GM23338 (cell line): ENCODE measurements at regions not wholly inside any gene's neighbourhood (a gene's known extent, or its start where the extent isn't known, plus 50 kb on each side); places are given as distances from the start of the nearest gene placed in this dataset.

Experiments used
- ATAC-seq: fragments of 200-7000 bp; cut with Tn5 transposase; 3 replicates; pipeline ENCODE4 v1.9.1; 2020
- DNase-seq: peaks from one replicate; pipeline ENCODE4 v3.0.0-alpha.2; 2015; ENCODE audit warnings: low spot score
- H2AFZ ChIP-seq: fragments of 200-600 bp; sonication (generic); 2 replicates; pipeline ENCODE4 v1.8.0; 2016; ENCODE audit warnings: antibody characterized with exemption, mild to moderate bottlenecking, moderate library complexity
- H3F3A ChIP-seq: fragments of 200-600 bp; sonication (generic); replicated peaks from 2 replicates; pipeline ENCODE4 v1.8.0; 2017; ENCODE audit warnings: antibody characterized with exemption, mixed run types, low read depth
- H3K27ac ChIP-seq: fragments of 200-600 bp; sonication (generic); 2 replicates; pipeline ENCODE4 v1.6.1; 2016; ENCODE audit warnings: low read depth
- H3K27me3 ChIP-seq: fragments of 200-600 bp; sonication (generic); 2 replicates; pipeline ENCODE4 v1.8.0; 2016; ENCODE audit warnings: mild to moderate bottlenecking, mixed run types, moderate library complexity; ENCODE audit not compliant: insufficient read depth
- H3K36me3 ChIP-seq: fragments of 200-600 bp; sonication (generic); 2 replicates; pipeline ENCODE4 v1.8.0; 2016; ENCODE audit warnings: mild to moderate bottlenecking; ENCODE audit not compliant: insufficient read depth
- H3K4me1 ChIP-seq: fragments of 200-600 bp; sonication (generic); 2 replicates; pipeline ENCODE4 v1.8.0; 2016; ENCODE audit warnings: mild to moderate bottlenecking, moderate library complexity; ENCODE audit not compliant: insufficient read depth
- H3K4me2 ChIP-seq: fragments of 200-600 bp; sonication (generic); 2 replicates; pipeline ENCODE4 v1.7.1; 2017; ENCODE audit warnings: mixed run types
- H3K4me3 ChIP-seq: fragments of 200-600 bp; sonication (generic); 2 replicates; pipeline ENCODE4 v1.6.1; 2016; ENCODE audit warnings: mixed run types
- H3K79me2 ChIP-seq: fragments of 200-600 bp; sonication (generic); replicated peaks from 2 replicates; pipeline ENCODE4 v1.8.0; 2017; ENCODE audit warnings: mild to moderate bottlenecking; ENCODE audit not compliant: insufficient read depth
- H3K9me2 ChIP-seq: fragments of 200-600 bp; sonication (generic); 2 replicates; pipeline ENCODE4 v1.8.0; 2017; ENCODE audit not compliant: insufficient read depth
- H4K20me1 ChIP-seq: fragments of 200-600 bp; sonication (generic); replicated peaks from 2 replicates; pipeline ENCODE4 v1.8.0; 2017; ENCODE audit warnings: mild to moderate bottlenecking; ENCODE audit not compliant: insufficient read depth
- H3K27ac Mint-ChIP-seq: 2 replicates; pipeline ENCODE4 v1.8.0; 2020; ENCODE audit warnings: inconsistent platforms, mild to moderate bottlenecking, moderate library complexity, mixed read lengths
- H3K27me3 Mint-ChIP-seq: 3 replicates; pipeline ENCODE4 v1.8.0; 2022; ENCODE audit warnings: low read depth, mild to moderate bottlenecking, moderate library complexity, mixed read lengths, inconsistent platforms; ENCODE audit not compliant: insufficient read depth, poor library complexity
- H3K36me3 Mint-ChIP-seq: 3 replicates; pipeline ENCODE4 v1.8.0; 2021; ENCODE audit warnings: low read depth, mild to moderate bottlenecking, inconsistent platforms, moderate library complexity, mixed read lengths
- H3K4me1 Mint-ChIP-seq: 3 replicates; pipeline ENCODE4 v1.8.0; 2020; ENCODE audit warnings: mild to moderate bottlenecking, inconsistent platforms, mixed read lengths
- H3K4me3 Mint-ChIP-seq: 3 replicates; pipeline ENCODE4 v1.8.0; 2021; ENCODE audit warnings: moderate library complexity, mild to moderate bottlenecking, inconsistent platforms, mixed read lengths
- H3K9me3 Mint-ChIP-seq: 3 replicates; pipeline ENCODE4 v1.8.0; 2020; ENCODE audit warnings: moderate library complexity, mild to moderate bottlenecking, inconsistent platforms, mixed read lengths
- CREB1 ChIP-seq: fragments of 250-450 bp; sonication (Bioruptor Pico); IDR thresholded peaks from 2 replicates; pipeline ENCODE4 v1.5.0; 2020; ENCODE audit warnings: low read depth, mild to moderate bottlenecking, moderate library complexity
- EZH2 ChIP-seq: fragments of 200-600 bp; sonication (generic); IDR thresholded peaks from one replicate; pipeline ENCODE4 v1.8.0; 2017; ENCODE audit warnings: antibody characterized with exemption, mild to moderate bottlenecking, low read depth; ENCODE audit not compliant: unreplicated experiment
- EZH2phosphoT487 ChIP-seq: fragments of 200-600 bp; sonication (generic); IDR thresholded peaks from one replicate; pipeline ENCODE4 v1.8.1; 2018; ENCODE audit warnings: antibody characterized with exemption; ENCODE audit not compliant: unreplicated experiment
- POLR2AphosphoS5 ChIP-seq: IDR thresholded peaks from 2 replicates; pipeline ENCODE4 v1.6.1; 2016; ENCODE audit warnings: antibody characterized with exemption, low read depth
- STAT1 ChIP-seq: IDR thresholded peaks from one replicate; pipeline ENCODE4 v1.6.1; 2016; ENCODE audit warnings: antibody characterized with exemption; ENCODE audit not compliant: unreplicated experiment
- ZNF114 ChIP-seq: fragments of 250-450 bp; sonication (Bioruptor Pico); IDR thresholded peaks from 2 replicates; pipeline ENCODE4 v1.5.0; 2020; ENCODE audit warnings: mild to moderate bottlenecking, moderate library complexity
- ZNF331 ChIP-seq: fragments of 250-450 bp; sonication (Bioruptor Pico); IDR thresholded peaks from 2 replicates; pipeline ENCODE4 v1.5.0; 2020; ENCODE audit warnings: low read depth, mild to moderate bottlenecking, moderate library complexity
- TF ChIP-seq, protein P1 (sequence below): IDR thresholded peaks from 2 replicates; pipeline ENCODE4 v1.6.1; 2016; ENCODE audit warnings: antibody characterized with exemption
- TF ChIP-seq, protein P2 (sequence below): fragments of 250-450 bp; sonication (Bioruptor Pico); IDR thresholded peaks from 2 replicates; pipeline ENCODE4 v1.5.0; 2020; ENCODE audit warnings: mild to moderate bottlenecking, moderate library complexity
- TF ChIP-seq, protein P3 (sequence below), 2 experiments: fragments of 200-600 bp in 1 of 2; sonication (generic) in 1 of 2; conservative IDR thresholded peaks; 2 replicates each; pipeline versions ENCODE4 v1.5.1 to v1.6.1; 2016 to 2017; ENCODE audit warnings: antibody characterized with exemption in 2 of 2, low read depth in 2 of 2, mild to moderate bottlenecking in 2 of 2, moderate library complexity in 1 of 2

DNA sequence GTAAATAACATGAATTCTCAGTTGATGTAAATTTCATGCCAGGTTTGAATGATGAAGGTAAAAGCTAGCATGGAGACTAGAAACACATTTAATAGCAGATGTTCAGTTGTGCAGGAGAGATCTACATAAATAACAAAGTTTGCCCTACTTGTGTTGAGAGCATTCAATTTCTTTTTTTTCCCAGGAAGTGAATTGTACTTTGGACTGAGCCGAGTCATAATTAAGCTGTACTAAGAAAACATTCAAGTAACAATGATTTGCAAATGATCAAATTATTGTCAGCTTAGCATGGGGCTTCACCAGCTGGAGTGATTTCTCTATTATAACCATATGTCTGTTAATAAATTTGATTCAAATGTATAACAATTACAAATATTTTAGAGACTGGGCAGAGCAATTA is 893.5 kb upstream of the MAP3K7 start (continued):
- TF ChIP-seq, protein P1, sequence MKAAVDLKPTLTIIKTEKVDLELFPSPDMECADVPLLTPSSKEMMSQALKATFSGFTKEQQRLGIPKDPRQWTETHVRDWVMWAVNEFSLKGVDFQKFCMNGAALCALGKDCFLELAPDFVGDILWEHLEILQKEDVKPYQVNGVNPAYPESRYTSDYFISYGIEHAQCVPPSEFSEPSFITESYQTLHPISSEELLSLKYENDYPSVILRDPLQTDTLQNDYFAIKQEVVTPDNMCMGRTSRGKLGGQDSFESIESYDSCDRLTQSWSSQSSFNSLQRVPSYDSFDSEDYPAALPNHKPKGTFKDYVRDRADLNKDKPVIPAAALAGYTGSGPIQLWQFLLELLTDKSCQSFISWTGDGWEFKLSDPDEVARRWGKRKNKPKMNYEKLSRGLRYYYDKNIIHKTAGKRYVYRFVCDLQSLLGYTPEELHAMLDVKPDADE = no peak
- no peak for TF ChIP-seq ZNF114
- no peak for TF ChIP-seq EZH2phosphoT487
- TF ChIP-seq STAT1 = no peak

DNA sequence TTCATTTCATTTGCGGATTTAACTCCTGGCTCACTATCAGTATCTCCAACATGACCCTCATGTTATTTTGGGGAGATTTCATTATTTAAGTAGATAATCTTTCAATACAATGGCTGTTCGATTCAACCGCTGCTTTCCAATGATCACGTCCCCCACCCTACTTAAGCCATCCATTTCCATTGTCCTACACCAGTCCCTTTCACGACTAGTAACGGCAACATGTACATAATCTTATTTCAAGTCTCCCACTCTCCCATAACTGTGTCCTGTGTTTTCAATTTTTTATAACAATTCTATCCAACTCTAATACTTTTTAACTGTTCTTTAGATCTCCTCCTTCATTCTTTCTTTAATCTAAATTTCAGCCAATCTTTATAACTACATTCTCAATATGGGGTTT is 890.8 kb upstream of the MAP3K7 start:
- Histone ChIP-seq H4K20me1 (no peaks in the 10 kb centered on the region), H3K4me1 (0 out of 2 replicates have a peak, but pooled peaks cover 6% of the 10 kb centered on the region), H3K9me2 (no peaks in the 10 kb centered on the region), H3K4me3 (no peak overlapping the region), H3K79me2 (no peaks in the 10 kb centered on the region), H3K27ac (no peak overlapping the region), H3K4me2 (no peak overlapping the region), H3K36me3 (no peaks in the 10 kb centered on the region), H3F3A (no peaks in the 10 kb centered on the region), H3K27me3 (no peaks in the 10 kb centered on the region), H2AFZ (no peak overlapping the region)
- TF ChIP-seq STAT1 = no peak
- peaks cover 4% of the 10 kb centered on the region; the same call in 2 of the 3 replicates for H3K4me1 Mint-ChIP-seq
- H3K27ac Mint-ChIP-seq = no peak overlapping the region
- DNase-seq (no peak), ATAC-seq (no peak)
- H3K9me3 Mint-ChIP-seq = no peaks in the 10 kb centered on the region
- H3K4me3 Mint-ChIP-seq = no peak overlapping the region
- no peaks in the 10 kb centered on the region for H3K27me3 Mint-ChIP-seq
- H3K36me3 Mint-ChIP-seq = no peaks in the 10 kb centered on the region

DNA sequence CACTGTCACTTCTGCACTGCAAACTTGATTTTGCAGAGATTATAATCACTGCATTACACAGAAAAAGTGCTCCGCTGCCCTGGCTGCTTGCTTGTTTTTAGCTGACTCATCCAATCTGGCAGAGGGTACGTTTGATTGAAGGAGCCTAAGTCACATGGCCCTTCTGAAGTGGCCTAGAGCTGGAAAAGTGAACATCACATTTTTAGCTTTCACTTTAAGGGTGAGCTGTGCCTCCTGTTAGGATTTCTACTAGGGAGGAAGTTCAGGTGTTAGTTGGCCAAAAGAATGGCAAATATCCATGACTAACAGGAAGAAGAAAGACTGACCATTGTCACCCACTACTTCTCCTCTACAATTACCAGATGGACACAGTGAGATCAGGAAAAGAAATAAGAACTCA is 889.1 kb upstream of the MAP3K7 start:
- Histone ChIP-seq H3K4me1 (0 out of 2 replicates have a peak, but pooled peaks cover 6% of the 10 kb centered on the region), H4K20me1 (no peaks in the 10 kb centered on the region), H3F3A (no peaks in the 10 kb centered on the region), H3K4me3 (no peak overlapping the region), H3K9me2 (no peaks in the 10 kb centered on the region), H3K4me2 (no peak overlapping the region), H2AFZ (peak overlapping the region; percentile 93), H3K27me3 (no peaks in the 10 kb centered on the region), H3K79me2 (no peaks in the 10 kb centered on the region), H3K36me3 (no peaks in the 10 kb centered on the region), H3K27ac (no peak overlapping the region)
- no peaks in the 10 kb centered on the region for H3K36me3 Mint-ChIP-seq
- H3K4me3 Mint-ChIP-seq = no peak overlapping the region
- H3K9me3 Mint-ChIP-seq = no peaks in the 10 kb centered on the region
- no peak overlapping the region; the same call in 1 of the 2 replicates for H3K27ac Mint-ChIP-seq
- ATAC-seq (no peak), DNase-seq (peak; percentile 4)
- peaks cover 4% of the 10 kb centered on the region; the same call in 2 of the 3 replicates for H3K4me1 Mint-ChIP-seq
- H3K27me3 Mint-ChIP-seq = no peaks in the 10 kb centered on the region
- TF ChIP-seq, protein P2, sequence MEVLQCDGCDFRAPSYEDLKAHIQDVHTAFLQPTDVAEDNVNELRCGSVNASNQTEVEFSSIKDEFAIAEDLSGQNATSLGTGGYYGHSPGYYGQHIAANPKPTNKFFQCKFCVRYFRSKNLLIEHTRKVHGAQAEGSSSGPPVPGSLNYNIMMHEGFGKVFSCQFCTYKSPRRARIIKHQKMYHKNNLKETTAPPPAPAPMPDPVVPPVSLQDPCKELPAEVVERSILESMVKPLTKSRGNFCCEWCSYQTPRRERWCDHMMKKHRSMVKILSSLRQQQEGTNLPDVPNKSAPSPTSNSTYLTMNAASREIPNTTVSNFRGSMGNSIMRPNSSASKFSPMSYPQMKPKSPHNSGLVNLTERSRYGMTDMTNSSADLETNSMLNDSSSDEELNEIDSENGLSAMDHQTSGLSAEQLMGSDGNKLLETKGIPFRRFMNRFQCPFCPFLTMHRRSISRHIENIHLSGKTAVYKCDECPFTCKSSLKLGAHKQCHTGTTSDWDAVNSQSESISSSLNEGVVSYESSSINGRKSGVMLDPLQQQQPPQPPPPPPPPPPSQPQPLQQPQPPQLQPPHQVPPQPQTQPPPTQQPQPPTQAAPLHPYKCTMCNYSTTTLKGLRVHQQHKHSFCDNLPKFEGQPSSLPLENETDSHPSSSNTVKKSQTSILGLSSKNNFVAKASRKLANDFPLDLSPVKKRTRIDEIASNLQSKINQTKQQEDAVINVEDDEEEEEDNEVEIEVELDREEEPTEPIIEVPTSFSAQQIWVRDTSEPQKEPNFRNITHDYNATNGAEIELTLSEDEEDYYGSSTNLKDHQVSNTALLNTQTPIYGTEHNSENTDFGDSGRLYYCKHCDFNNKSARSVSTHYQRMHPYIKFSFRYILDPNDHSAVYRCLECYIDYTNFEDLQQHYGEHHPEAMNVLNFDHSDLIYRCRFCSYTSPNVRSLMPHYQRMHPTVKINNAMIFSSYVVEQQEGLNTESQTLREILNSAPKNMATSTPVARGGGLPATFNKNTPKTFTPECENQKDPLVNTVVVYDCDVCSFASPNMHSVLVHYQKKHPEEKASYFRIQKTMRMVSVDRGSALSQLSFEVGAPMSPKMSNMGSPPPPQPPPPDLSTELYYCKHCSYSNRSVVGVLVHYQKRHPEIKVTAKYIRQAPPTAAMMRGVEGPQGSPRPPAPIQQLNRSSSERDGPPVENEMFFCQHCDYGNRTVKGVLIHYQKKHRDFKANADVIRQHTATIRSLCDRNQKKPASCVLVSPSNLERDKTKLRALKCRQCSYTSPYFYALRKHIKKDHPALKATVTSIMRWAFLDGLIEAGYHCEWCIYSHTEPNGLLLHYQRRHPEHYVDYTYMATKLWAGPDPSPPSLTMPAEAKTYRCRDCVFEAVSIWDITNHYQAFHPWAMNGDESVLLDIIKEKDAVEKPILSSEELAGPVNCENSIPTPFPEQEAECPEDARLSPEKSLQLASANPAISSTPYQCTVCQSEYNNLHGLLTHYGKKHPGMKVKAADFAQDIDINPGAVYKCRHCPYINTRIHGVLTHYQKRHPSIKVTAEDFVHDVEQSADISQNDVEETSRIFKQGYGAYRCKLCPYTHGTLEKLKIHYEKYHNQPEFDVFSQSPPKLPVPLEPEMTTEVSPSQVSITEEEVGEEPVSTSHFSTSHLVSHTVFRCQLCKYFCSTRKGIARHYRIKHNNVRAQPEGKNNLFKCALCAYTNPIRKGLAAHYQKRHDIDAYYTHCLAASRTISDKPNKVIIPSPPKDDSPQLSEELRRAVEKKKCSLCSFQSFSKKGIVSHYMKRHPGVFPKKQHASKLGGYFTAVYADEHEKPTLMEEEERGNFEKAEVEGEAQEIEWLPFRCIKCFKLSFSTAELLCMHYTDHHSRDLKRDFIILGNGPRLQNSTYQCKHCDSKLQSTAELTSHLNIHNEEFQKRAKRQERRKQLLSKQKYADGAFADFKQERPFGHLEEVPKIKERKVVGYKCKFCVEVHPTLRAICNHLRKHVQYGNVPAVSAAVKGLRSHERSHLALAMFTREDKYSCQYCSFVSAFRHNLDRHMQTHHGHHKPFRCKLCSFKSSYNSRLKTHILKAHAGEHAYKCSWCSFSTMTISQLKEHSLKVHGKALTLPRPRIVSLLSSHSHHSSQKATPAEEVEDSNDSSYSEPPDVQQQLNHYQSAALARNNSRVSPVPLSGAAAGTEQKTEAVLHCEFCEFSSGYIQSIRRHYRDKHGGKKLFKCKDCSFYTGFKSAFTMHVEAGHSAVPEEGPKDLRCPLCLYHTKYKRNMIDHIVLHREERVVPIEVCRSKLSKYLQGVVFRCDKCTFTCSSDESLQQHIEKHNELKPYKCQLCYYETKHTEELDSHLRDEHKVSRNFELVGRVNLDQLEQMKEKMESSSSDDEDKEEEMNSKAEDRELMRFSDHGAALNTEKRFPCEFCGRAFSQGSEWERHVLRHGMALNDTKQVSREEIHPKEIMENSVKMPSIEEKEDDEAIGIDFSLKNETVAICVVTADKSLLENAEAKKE (CRISPR knock-in tag) = no peak
- TF ChIP-seq, protein P1 = no peak
- TF ChIP-seq, protein P3, sequence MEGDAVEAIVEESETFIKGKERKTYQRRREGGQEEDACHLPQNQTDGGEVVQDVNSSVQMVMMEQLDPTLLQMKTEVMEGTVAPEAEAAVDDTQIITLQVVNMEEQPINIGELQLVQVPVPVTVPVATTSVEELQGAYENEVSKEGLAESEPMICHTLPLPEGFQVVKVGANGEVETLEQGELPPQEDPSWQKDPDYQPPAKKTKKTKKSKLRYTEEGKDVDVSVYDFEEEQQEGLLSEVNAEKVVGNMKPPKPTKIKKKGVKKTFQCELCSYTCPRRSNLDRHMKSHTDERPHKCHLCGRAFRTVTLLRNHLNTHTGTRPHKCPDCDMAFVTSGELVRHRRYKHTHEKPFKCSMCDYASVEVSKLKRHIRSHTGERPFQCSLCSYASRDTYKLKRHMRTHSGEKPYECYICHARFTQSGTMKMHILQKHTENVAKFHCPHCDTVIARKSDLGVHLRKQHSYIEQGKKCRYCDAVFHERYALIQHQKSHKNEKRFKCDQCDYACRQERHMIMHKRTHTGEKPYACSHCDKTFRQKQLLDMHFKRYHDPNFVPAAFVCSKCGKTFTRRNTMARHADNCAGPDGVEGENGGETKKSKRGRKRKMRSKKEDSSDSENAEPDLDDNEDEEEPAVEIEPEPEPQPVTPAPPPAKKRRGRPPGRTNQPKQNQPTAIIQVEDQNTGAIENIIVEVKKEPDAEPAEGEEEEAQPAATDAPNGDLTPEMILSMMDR (conservative IDR thresholded peaks at IDR 0.05; ENCODE audit: low read depth in 2 of 2) = no peak
- TF ChIP-seq POLR2AphosphoS5 (no peak), ZNF114 (no peak), ZNF331 (CRISPR knock-in tag) (no peak), EZH2 (no peak), STAT1 (no peak), CREB1 (CRISPR knock-in tag) (no peak)
